ENCODE measurements at regions not wholly inside any gene's neighbourhood (a gene's known extent, or its start where the extent isn't known, plus 50 kb on each side); places are given as distances from the start of the nearest gene placed in this dataset.

- TF ChIP-seq POLR2A (IDR thresholded peaks at IDR 0.05) = no peak
- TF ChIP-seq, protein P1, sequence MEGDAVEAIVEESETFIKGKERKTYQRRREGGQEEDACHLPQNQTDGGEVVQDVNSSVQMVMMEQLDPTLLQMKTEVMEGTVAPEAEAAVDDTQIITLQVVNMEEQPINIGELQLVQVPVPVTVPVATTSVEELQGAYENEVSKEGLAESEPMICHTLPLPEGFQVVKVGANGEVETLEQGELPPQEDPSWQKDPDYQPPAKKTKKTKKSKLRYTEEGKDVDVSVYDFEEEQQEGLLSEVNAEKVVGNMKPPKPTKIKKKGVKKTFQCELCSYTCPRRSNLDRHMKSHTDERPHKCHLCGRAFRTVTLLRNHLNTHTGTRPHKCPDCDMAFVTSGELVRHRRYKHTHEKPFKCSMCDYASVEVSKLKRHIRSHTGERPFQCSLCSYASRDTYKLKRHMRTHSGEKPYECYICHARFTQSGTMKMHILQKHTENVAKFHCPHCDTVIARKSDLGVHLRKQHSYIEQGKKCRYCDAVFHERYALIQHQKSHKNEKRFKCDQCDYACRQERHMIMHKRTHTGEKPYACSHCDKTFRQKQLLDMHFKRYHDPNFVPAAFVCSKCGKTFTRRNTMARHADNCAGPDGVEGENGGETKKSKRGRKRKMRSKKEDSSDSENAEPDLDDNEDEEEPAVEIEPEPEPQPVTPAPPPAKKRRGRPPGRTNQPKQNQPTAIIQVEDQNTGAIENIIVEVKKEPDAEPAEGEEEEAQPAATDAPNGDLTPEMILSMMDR (IDR thresholded peaks at IDR 0.05) = no peak
These were observed 146.8 kb upstream of the LRIG3 start for GRCh38 chr12:59067083-59067482.

Measured in Peyer's patch (tissue), 4 donors.